K562 (cell line): ENCODE measurements at regions not wholly inside any gene's neighbourhood (a gene's known extent, or its start where the extent isn't known, plus 50 kb on each side); places are given as distances from the start of the nearest gene placed in this dataset.

Experiments
- CGGBP1 ChIP-seq: fragments of 250-450 bp; sonication (Bioruptor Pico); IDR thresholded peaks from 2 replicates; pipeline ENCODE4 v1.9.0; 2021; ENCODE audit warnings: mild to moderate bottlenecking
- CHD2 ChIP-seq: IDR thresholded peaks from 2 replicates; pipeline ENCODE4 v1.6.1; 2011; ENCODE audit warnings: low read depth, low read length
- CREB1 ChIP-seq, 2 experiments: sonication (generic) in 1 of 2; formaldehyde crosslinking in 1 of 2; IDR thresholded peaks; 2 replicates each; pipeline versions ENCODE4 v1.6.1 to v1.8.0; 2012 to 2022; ENCODE audit warnings: inconsistent platforms in 1 of 2, mild to moderate bottlenecking in 1 of 2, missing genetic modification reagents in 1 of 2, moderate library complexity in 1 of 2
- GATA2 ChIP-seq: sonication (generic); formaldehyde crosslinking; IDR thresholded peaks from 2 replicates; pipeline ENCODE4 v1.4.0; 2020; ENCODE audit warnings: mild to moderate bottlenecking, missing genetic modification reagents
- HDAC2 ChIP-seq: fragments of 450-650 bp; IDR thresholded peaks from 2 replicates; pipeline ENCODE4 v1.6.1; 2016; ENCODE audit warnings: mild to moderate bottlenecking
- JUN ChIP-seq, 2 experiments: sonication (generic) in 1 of 2; formaldehyde crosslinking in 1 of 2; IDR thresholded peaks; 2 replicates each; pipeline versions ENCODE4 v1.6.1 to v1.8.0; 2012 to 2022; ENCODE audit warnings: borderline replicate concordance in 2 of 2, mild to moderate bottlenecking in 2 of 2, improper control_type of control experiment in 1 of 2, low read depth in 1 of 2, low read length in 1 of 2, missing genetic modification reagents in 1 of 2
- KDM1A ChIP-seq, 2 experiments: fragments of 450-650 bp; IDR thresholded peaks; 2 replicates each; pipeline ENCODE4 v1.6.1; 2016; ENCODE audit warnings: mild to moderate bottlenecking in 2 of 2
- MECOM ChIP-seq: fragments of 250-450 bp; sonication (Bioruptor Pico); IDR thresholded peaks from 2 replicates; pipeline ENCODE4 v1.8.0; 2022; ENCODE audit warnings: inconsistent platforms
- NCOA4 ChIP-seq: fragments of 450-650 bp; IDR thresholded peaks from 2 replicates; pipeline ENCODE4 v1.6.1; 2018; ENCODE audit warnings: mild to moderate bottlenecking; ENCODE audit not compliant: partially characterized antibody
- NONO ChIP-seq, 2 experiments: fragments of 200-400 bp in 1 of 2; fragments of 450-650 bp in 1 of 2; formaldehyde crosslinking in 1 of 2; IDR thresholded peaks; 2 replicates each; pipeline ENCODE4 v1.6.1; 2017; ENCODE audit warnings: low read depth in 2 of 2, mild to moderate bottlenecking in 2 of 2, moderate library complexity in 2 of 2, low read length in 1 of 2
- SMAD4 ChIP-seq: fragments of 250-450 bp; sonication (Bioruptor Pico); conservative IDR thresholded peaks from 2 replicates; pipeline ENCODE4 v1.8.0; 2021; ENCODE audit warnings: inconsistent platforms, mild to moderate bottlenecking, moderate library complexity
- SMARCC2 ChIP-seq: fragments of 450-650 bp; IDR thresholded peaks from 2 replicates; pipeline ENCODE4 v1.6.1; 2017; ENCODE audit warnings: antibody characterized with exemption, moderate library complexity, mild to moderate bottlenecking, low read depth
- SPI1 ChIP-seq: IDR thresholded peaks from 2 replicates; pipeline ENCODE4 v1.6.1; 2011; ENCODE audit warnings: low read depth, low read length, control low read depth, borderline replicate concordance
- STAT5B ChIP-seq: fragments of 250-450 bp; sonication (Bioruptor Pico); IDR thresholded peaks from 2 replicates; pipeline ENCODE4 v1.8.0; 2021; ENCODE audit warnings: mild to moderate bottlenecking, inconsistent platforms
- TRIM24 ChIP-seq, 2 experiments: fragments of 450-650 bp; IDR thresholded peaks; 2 replicates each; pipeline ENCODE4 v1.6.1; 2016
- ZNF212 ChIP-seq: fragments of 450-650 bp; formaldehyde crosslinking; IDR thresholded peaks from 2 replicates; pipeline ENCODE4 v1.4.0; 2020; ENCODE audit warnings: mild to moderate bottlenecking

GRCh38 chr3:124586126-124587052 is 143.9 kb upstream of the UMPS start (continued):
- TF ChIP-seq SMAD4 (peak; percentile 86), SMARCC2 (peak; percentile 31; the same call in 1 of the 2 replicates), TRIM24 (IDR thresholded peaks at IDR 0.05) (peak; percentile 55 to 63; a peak in 2 of 4 replicates), CREB1 (IDR thresholded peaks at IDR 0.05) (peak; percentile 46; the same call in 1 of the 2 replicates), CREB1 (CRISPR knock-in tag; IDR thresholded peaks at IDR 0.05) (no peak), NONO (IDR thresholded peaks at IDR 0.05; ENCODE audit: low read depth in 2 of 2, low read length in 1 of 2) (no peak), HDAC2 (0 out of 2 replicates have a peak, but pooled peaks have one; percentile 49), CGGBP1 (CRISPR knock-in tag) (no peak), CHD2 (no peak), MECOM (CRISPR knock-in tag) (no peak), GATA2 (CRISPR knock-in tag) (peak; percentile 38; the same call in 1 of the 2 replicates), NCOA4 (no peak), STAT5B (no peak), ZNF212 (CRISPR knock-in tag) (no peak), KDM1A (IDR thresholded peaks at IDR 0.05) (peak; percentile 75 to 82; a peak in 3 of 4 replicates), JUN (IDR thresholded peaks at IDR 0.05; ENCODE audit: borderline replicate concordance, low read depth, low read length) (no peak), JUN (CRISPR knock-in tag; IDR thresholded peaks at IDR 0.05; ENCODE audit: borderline replicate concordance) (no peak), SPI1 (no peak)
